ENCODE measurements at regions not wholly inside any gene's neighbourhood (a gene's known extent, or its start where the extent isn't known, plus 50 kb on each side); places are given as distances from the start of the nearest gene placed in this dataset.
A peak's percentile ranks its signal among the peaks of the same experiment; 100 is the strongest.

DNA sequence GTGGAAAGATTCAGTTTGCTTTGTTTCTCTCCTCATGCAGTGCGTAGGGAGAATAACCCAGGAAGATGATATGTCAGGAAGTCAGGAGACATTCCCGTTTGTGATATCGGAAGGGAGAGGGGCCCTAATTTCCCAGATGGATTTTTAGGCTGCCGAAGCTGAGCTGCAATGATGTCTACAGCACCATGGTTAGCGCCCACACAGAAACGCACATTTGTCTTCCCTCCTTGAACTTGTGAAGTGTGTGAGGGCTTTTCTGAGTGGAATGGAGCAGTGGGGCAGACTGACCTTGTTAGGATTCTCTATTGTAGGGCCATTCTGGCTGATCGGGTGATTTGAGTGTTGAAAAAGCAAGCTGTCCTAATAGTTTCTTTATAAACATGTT lies 191.3 kb upstream of the ARG1 start:
- H3K4me3 ChIP-seq (ENCODE audit: low read length), result no peak overlapping the region
- DNase-seq (ENCODE audit: low read depth), result no peak
- TF ChIP-seq CTCF (conservative IDR thresholded peaks at IDR 0.05; ENCODE audit: low read length), result no peak

- TF ChIP-seq CTCF (conservative IDR thresholded peaks at IDR 0.05; ENCODE audit: low read length), result no peak
- H3K4me3 ChIP-seq (ENCODE audit: low read length), result no peak overlapping the region
- no peak for DNase-seq (ENCODE audit: low read depth)
These were observed 190.4 kb upstream of the ARG1 start for GRCh38 chr6:131382631-131383030.

DNA sequence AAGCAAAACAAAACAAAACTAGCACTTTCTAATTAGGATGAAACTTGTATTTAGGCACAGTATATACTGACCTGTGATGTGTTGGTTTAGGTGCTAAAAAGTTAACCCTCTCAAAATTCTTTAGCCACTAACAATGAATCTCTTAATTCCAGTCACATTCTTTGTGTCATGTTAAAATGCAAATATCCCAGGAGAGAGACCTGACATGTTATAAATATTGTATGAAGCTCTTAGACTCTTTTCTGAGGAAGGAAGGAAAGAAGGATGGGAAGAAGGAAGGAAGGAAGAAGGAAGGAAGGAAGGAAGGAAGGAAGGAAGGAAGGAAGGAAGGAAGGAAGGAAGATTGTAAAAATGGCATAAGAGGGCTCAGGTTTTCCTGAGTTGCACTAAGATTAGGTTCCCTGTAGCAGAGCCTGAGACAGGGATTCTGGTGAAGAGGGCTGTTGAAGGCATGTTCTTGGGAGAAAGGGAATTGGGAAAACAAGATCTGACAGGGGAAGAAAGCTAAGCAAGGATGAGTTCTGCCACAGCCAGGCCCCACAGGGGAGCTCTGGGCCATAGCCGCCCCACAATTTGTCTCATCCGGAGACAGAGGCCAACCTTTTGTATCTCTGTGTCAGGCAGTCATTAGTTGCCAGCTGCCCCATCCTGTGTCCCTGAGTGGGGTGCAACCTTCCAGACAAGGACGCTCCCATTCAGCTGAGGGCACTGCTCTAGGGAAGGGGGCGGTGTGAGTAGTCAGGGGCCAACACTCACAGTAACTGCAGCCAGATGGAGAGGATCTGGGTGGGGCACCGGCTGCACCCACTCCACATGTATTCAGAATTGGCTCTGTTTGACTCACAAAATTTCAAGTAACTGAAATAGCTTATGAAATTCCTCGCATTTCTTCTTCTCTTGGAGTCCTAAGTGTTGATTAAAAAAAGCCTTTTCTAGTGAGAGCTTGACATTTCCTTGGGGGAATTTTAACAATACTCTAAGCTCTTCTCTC lies 189.3 kb upstream of the ARG1 start:
- no peak overlapping the region for H3K4me3 ChIP-seq (ENCODE audit: low read length)
- DNase-seq (ENCODE audit: low read depth), result peak; percentile 72

DNA sequence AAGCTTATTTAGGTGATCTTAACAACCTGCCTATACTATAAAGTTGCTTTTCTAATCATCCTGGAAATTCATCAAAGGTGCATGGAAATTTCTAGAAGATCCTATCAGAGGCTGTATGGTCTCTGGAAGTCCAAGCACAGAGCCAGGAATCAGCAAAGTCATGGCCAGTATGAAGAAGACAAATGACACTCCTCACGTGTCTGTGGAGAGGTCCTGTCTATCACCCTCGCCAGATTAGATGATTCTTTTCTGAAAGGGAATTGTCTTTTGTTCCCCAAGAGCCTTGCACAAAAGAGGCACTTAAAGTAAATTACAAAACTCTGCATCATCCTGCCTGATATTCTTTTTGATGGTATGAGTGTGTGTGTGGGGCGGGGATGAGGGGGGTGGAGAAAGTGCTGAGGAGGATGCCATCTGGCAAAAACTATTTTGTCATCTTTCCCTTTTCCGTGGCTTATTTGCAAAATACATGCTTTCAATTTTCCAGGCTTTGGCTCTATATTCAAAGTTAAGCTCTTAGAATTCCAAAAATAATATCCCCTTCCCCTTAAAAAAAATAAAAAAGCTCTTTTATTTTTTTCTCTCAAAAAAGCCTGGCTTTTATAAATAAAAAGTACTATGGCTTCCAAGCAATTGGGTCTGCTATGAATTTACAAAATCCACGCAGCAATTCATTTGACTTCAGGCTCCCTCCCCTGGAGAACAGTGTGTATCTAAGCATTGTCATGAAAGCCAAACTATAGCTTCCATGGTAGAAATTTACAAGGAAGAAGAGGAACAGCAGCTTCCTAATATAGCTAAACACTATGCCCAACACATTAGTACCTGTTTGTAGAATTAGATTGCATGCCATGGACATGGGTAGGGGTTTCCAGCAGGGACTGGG lies 185.2 kb upstream of the ARG1 start:
- DNase-seq (ENCODE audit: low read depth), result peak; percentile 50
- no peak overlapping the region for H3K4me3 ChIP-seq (ENCODE audit: low read length)
- TF ChIP-seq CTCF (conservative IDR thresholded peaks at IDR 0.05; ENCODE audit: low read length), result no peak; the same call in 1 of the 2 replicates

More for the DNA sequence above, 189.3 kb upstream of the ARG1 start:
- TF ChIP-seq CTCF (conservative IDR thresholded peaks at IDR 0.05; ENCODE audit: low read length), result no peak

GRCh38 chr6:131390322-131390721 lies 182.7 kb upstream of the ARG1 start:
- H3K4me3 ChIP-seq (ENCODE audit: low read length), result no peak overlapping the region
- TF ChIP-seq CTCF (conservative IDR thresholded peaks at IDR 0.05; ENCODE audit: low read length), result no peak

GRCh38 chr6:131391116-131391515 lies 181.9 kb upstream of the ARG1 start:
- TF ChIP-seq CTCF (conservative IDR thresholded peaks at IDR 0.05; ENCODE audit: low read length), result no peak
- H3K4me3 ChIP-seq (ENCODE audit: low read length), result no peak overlapping the region
- DNase-seq (ENCODE audit: low read depth), result no peak

More at GRCh38 chr6:131390322-131390721, 182.7 kb upstream of the ARG1 start:
- no peak for DNase-seq (ENCODE audit: low read depth)
